K562 (cell line): ENCODE measurements at regions not wholly inside any gene's neighbourhood (a gene's known extent, or its start where the extent isn't known, plus 50 kb on each side); places are given as distances from the start of the nearest gene placed in this dataset.

Source experiments
- ATAC-seq: fragments of 200-7000 bp; cut with Tn5 transposase; 3 replicates; pipeline ENCODE4 v1.9.1; 2020; ENCODE audit warnings: moderate library complexity
- BruUV-seq: library from RNA; stranded (reverse); fragments of 400-500 nt; replicated peaks from 2 replicates; lab custom pipeline; 2021; lab: Mats Ljungman, UMichigan
- CTCF ChIA-PET: fragments of 300-600 bp; formaldehyde crosslinking; extraction: SDS; loops from one replicate; lab custom pipeline; 2021; ENCODE audit warnings: low intra/inter-chr PET ratio; lab: Yijun Ruan, JAX
- POLR2A ChIA-PET: fragments of 300-600, 350-650 bp; sonication (Branson Sonifier 250); formaldehyde crosslinking; extraction: SDS; loops from one replicate; lab custom pipeline; 2021; ENCODE audit warnings: antibody characterized with exemption, inconsistent platforms; lab: Yijun Ruan, JAX
- DNase-seq, 4 experiments: peaks; one replicate each; pipeline versions ENCODE4 v3.0.0 to v3.0.0-alpha.2; 2011 to 2018; ENCODE audit warnings: low spot score in 3 of 4, mixed read lengths in 3 of 4; ENCODE audit errors: extremely low read depth in 1 of 4
- FAIRE-seq: peaks from 2 replicates; lab custom pipeline; 2011; peaks lifted over from hg19 to GRCh38; lab: Jason Lieb, UNC
- H2AFZ ChIP-seq: 2 replicates; pipeline ENCODE4 v1.6.0; 2011; ENCODE audit warnings: low read depth, low read length, control low read depth, inconsistent platforms
- H3K27ac ChIP-seq: fragments of 200-600 bp; 3 replicates; pipeline ENCODE4 v1.8.0; 2011; ENCODE audit warnings: low read depth, mild to moderate bottlenecking, control low read depth, inconsistent platforms, low read length, moderate library complexity, mixed read lengths; ENCODE audit errors: extremely low read depth
- H3K27me3 ChIP-seq, 2 experiments: fragments of 300-600 bp in 1 of 2; 2 replicates in 1 of 2; 3 replicates in 1 of 2; pipeline versions ENCODE4 v1.6.0 to v1.8.0; 2011; ENCODE audit warnings: inconsistent platforms in 2 of 2, low read length in 2 of 2, mild to moderate bottlenecking in 1 of 2, mixed read lengths in 1 of 2, moderate library complexity in 1 of 2; ENCODE audit not compliant: control insufficient read depth in 2 of 2, insufficient read depth in 2 of 2
- H3K36me3 ChIP-seq: fragments of 300-600 bp; 3 replicates; pipeline ENCODE4 v1.8.0; 2011; ENCODE audit warnings: mild to moderate bottlenecking, low read length, inconsistent platforms; ENCODE audit not compliant: control insufficient read depth, insufficient read depth
- H3K4me1 ChIP-seq, 2 experiments: fragments of 200-600 bp in 1 of 2; replicated peaks in 1 of 2; 2 replicates in 1 of 2; 3 replicates in 1 of 2; pipeline versions ENCODE4 v1.5.1 to v1.8.0; 2011; ENCODE audit warnings: inconsistent platforms in 2 of 2, low read length in 2 of 2, mild to moderate bottlenecking in 1 of 2, mixed read lengths in 1 of 2, moderate library complexity in 1 of 2; ENCODE audit not compliant: control insufficient read depth in 2 of 2, insufficient read depth in 2 of 2
- H3K4me2 ChIP-seq: 2 replicates; pipeline ENCODE4 v1.6.1; 2011; ENCODE audit warnings: low read length, control low read depth, inconsistent platforms, mixed read lengths; ENCODE audit not compliant: insufficient read depth
- H3K4me3 ChIP-seq: fragments of 200-600 bp; sonication (generic), shearing (Covaris generic); 2 replicates; pipeline ENCODE4 v1.5.1; 2016; ENCODE audit warnings: control low read depth, inconsistent platforms
- H3K79me2 ChIP-seq: fragments of 200-600 bp; 3 replicates; pipeline ENCODE4 v1.8.0; 2011; ENCODE audit warnings: low read length, inconsistent platforms; ENCODE audit not compliant: control insufficient read depth, insufficient read depth
- H3K9ac ChIP-seq, 2 experiments: 2 replicates each; pipeline versions ENCODE4 v1.6.0 to v1.6.1; 2011; ENCODE audit warnings: low read depth in 2 of 2, low read length in 2 of 2, control low read depth in 1 of 2, inconsistent platforms in 1 of 2, mild to moderate bottlenecking in 1 of 2, mixed read lengths in 1 of 2; ENCODE audit not compliant: insufficient read depth in 1 of 2
- H3K9me1 ChIP-seq: one replicate; pipeline ENCODE4 v1.6.0; 2011; ENCODE audit warnings: inconsistent platforms, mild to moderate bottlenecking, low read length, moderate library complexity; ENCODE audit not compliant: control insufficient read depth, insufficient read depth
- H3K9me3 ChIP-seq: replicated peaks from 2 replicates; pipeline ENCODE4 v1.5.1; 2011; ENCODE audit warnings: low read depth, low read length, inconsistent platforms; ENCODE audit not compliant: control insufficient read depth, insufficient read depth
- H4K20me1 ChIP-seq: replicated peaks from 2 replicates; pipeline ENCODE4 v1.6.1; 2011; ENCODE audit warnings: low read length, inconsistent platforms, mixed read lengths; ENCODE audit not compliant: control insufficient read depth, insufficient read depth
- BRCA1 ChIP-seq, 2 experiments: fragments of 450-650 bp in 1 of 2; sonication (generic) in 1 of 2; formaldehyde crosslinking in 1 of 2; IDR thresholded peaks; 2 replicates each; pipeline versions ENCODE4 v1.5.0 to v1.6.1; 2017 to 2020; ENCODE audit warnings: mild to moderate bottlenecking in 1 of 2, missing genetic modification reagents in 1 of 2
- DMBX1 ChIP-seq: fragments of 250-450 bp; sonication (Bioruptor Pico); IDR thresholded peaks from 2 replicates; pipeline ENCODE4 v1.8.0; 2022; ENCODE audit warnings: inconsistent platforms, mild to moderate bottlenecking, moderate library complexity, borderline replicate concordance
- ESRRA ChIP-seq: fragments of 450-650 bp; IDR thresholded peaks from 2 replicates; pipeline ENCODE4 v1.6.1; 2014; ENCODE audit warnings: low read depth, mild to moderate bottlenecking, moderate library complexity, borderline replicate concordance
- ESRRB ChIP-seq: fragments of 250-450 bp; sonication (Bioruptor Pico); IDR thresholded peaks from 2 replicates; pipeline ENCODE4 v1.5.0; 2020; ENCODE audit warnings: mild to moderate bottlenecking, moderate library complexity, borderline replicate concordance
- HDAC3 ChIP-seq: fragments of 450-650 bp; IDR thresholded peaks from 2 replicates; pipeline ENCODE4 v1.6.1; 2018; ENCODE audit warnings: borderline replicate concordance, mild to moderate bottlenecking, moderate library complexity; ENCODE audit not compliant: partially characterized antibody
- MTA1 ChIP-seq: fragments of 450-650 bp; IDR thresholded peaks from 2 replicates; pipeline ENCODE4 v1.6.1; 2017; ENCODE audit warnings: borderline replicate concordance
- NCOA1 ChIP-seq: fragments of 450-650 bp; IDR thresholded peaks from 2 replicates; pipeline ENCODE4 v1.6.1; 2016; ENCODE audit warnings: low read depth
- NCOA2 ChIP-seq, 2 experiments: fragments of 450-650 bp; IDR thresholded peaks; 2 replicates each; pipeline ENCODE4 v1.6.1; 2018; ENCODE audit warnings: mild to moderate bottlenecking in 2 of 2, moderate library complexity in 1 of 2; ENCODE audit not compliant: partially characterized antibody in 2 of 2
- NR2C1 ChIP-seq, 2 experiments: fragments of 450-650 bp; IDR thresholded peaks; 2 replicates each; pipeline ENCODE4 v1.6.1; 2017; ENCODE audit warnings: mild to moderate bottlenecking in 2 of 2, antibody characterized with exemption in 1 of 2, inconsistent platforms in 1 of 2, missing compliant biosample characterization in 1 of 2, missing genetic modification characterization in 1 of 2
- SAP30 ChIP-seq: fragments of 200-600 bp; sonication (generic); IDR thresholded peaks from 2 replicates; pipeline ENCODE4 v1.6.1; 2012; ENCODE audit warnings: borderline replicate concordance, low read depth, mild to moderate bottlenecking, moderate library complexity, low read length, control low read depth, inconsistent platforms; ENCODE audit not compliant: insufficient read depth, poor library complexity, severe bottlenecking
- STAT5A ChIP-seq: IDR thresholded peaks from 2 replicates; pipeline ENCODE4 v1.6.1; 2012; ENCODE audit warnings: low read length, inconsistent platforms, borderline replicate concordance
- STAT5B ChIP-seq: fragments of 250-450 bp; sonication (Bioruptor Pico); IDR thresholded peaks from 2 replicates; pipeline ENCODE4 v1.8.0; 2021; ENCODE audit warnings: mild to moderate bottlenecking, inconsistent platforms
- ZFPM2 ChIP-seq: fragments of 250-450 bp; sonication (Bioruptor Pico); IDR thresholded peaks from 2 replicates; pipeline ENCODE4 v1.5.1; 2022; ENCODE audit warnings: mild to moderate bottlenecking
- ZNF449 ChIP-seq: fragments of 250-450 bp; sonication (Bioruptor Pico); IDR thresholded peaks from 2 replicates; pipeline ENCODE4 v1.8.0; 2022; ENCODE audit warnings: moderate library complexity, mild to moderate bottlenecking, inconsistent platforms
- ZNF644 ChIP-seq: fragments of 200-800 bp; sonication (Bioruptor generic); IDR thresholded peaks from 2 replicates; pipeline ENCODE4 v1.6.1; 2016; ENCODE audit warnings: low read depth, missing genetic modification characterization, missing compliant biosample characterization
- ZNF695 ChIP-seq: fragments of 450-650 bp; formaldehyde crosslinking; IDR thresholded peaks from 2 replicates; pipeline ENCODE4 v1.4.0; 2020; ENCODE audit warnings: mild to moderate bottlenecking, moderate library complexity
- ZNF717 ChIP-seq: fragments of 250-450 bp; sonication (Bioruptor Pico); IDR thresholded peaks from 2 replicates; pipeline ENCODE4 v1.5.0; 2021
- ZNF830 ChIP-seq: fragments of 250-450 bp; sonication (Bioruptor Pico); IDR thresholded peaks from 2 replicates; pipeline ENCODE4 v1.5.0; 2021; ENCODE audit warnings: mild to moderate bottlenecking
- WGBS: fragments of 100-300 bp; shearing (Covaris generic); methylation state at CpG from one replicate; pipeline ENCODE4 v1.1.6; 2016; ENCODE audit warnings: low coverage, mixed read lengths; ENCODE audit not compliant: insufficient coverage; ENCODE audit errors: missing lambda C conversion rate; 5-methylcytosine and 5-hydroxymethylcytosine counted together
- in situ Hi-C: fragments of 300-500 bp; cut with MboI; formaldehyde crosslinking; loops from 4 replicates; pipeline ENCODE4 v1.15.0; 2018; ENCODE audit warnings: inconsistent platforms, mixed read lengths
- intact Hi-C: fragments of 100-400 bp; cut with micrococcal nuclease; formaldehyde crosslinking; loops from 2 replicates; pipeline ENCODE4 v1.14.2; 2022

GRCh38 chr5:29039994-29040393 is 2001.6 kb upstream of the CDH9 start (continued):
- no peak for TF ChIP-seq ZNF449
- TF ChIP-seq, all 486 proteins: peak for 0

- no peaks in the 10 kb centered on the region for H3K9me1 ChIP-seq
- no peak for DNase-seq
- FAIRE-seq, result no peak
- H3K27ac ChIP-seq, result no peak overlapping the region
- no peak overlapping the region for H3K4me3 ChIP-seq
- no peaks in the 10 kb centered on the region for H3K27me3 ChIP-seq
- H4K20me1 ChIP-seq, result no peaks in the 10 kb centered on the region
- intact Hi-C loops (no loop called here), in situ Hi-C loops (no loop called here)
- no TSS peak for BruUV-seq
- H3K4me2 ChIP-seq, result no peak overlapping the region
- no peaks in the 10 kb centered on the region for H3K9me3 ChIP-seq
- ChIA-PET CTCF (no interaction called here), POLR2A (no interaction called here)
- no peak overlapping the region for H2AFZ ChIP-seq
- no peaks in the 10 kb centered on the region for H3K4me1 ChIP-seq
- no peaks in the 10 kb centered on the region for H3K79me2 ChIP-seq
- TF ChIP-seq ESRRB (CRISPR knock-in tag), result no peak
- no peak for TF ChIP-seq NCOA2 (IDR thresholded peaks at IDR 0.05; ENCODE audit: partially characterized antibody in 2 of 2)
- TF ChIP-seq ZFPM2 (CRISPR knock-in tag), result no peak
- no peak for TF ChIP-seq NR2C1 (IDR thresholded peaks at IDR 0.05)
- TF ChIP-seq NR2C1 (tag; IDR thresholded peaks at IDR 0.05), result no peak
- no peak for TF ChIP-seq MTA1
- no peak for TF ChIP-seq ZNF717
- no peak for TF ChIP-seq SAP30
- TF ChIP-seq STAT5B (CRISPR knock-in tag), result no peak
- no peak for TF ChIP-seq DMBX1 (CRISPR knock-in tag)
- no peak for TF ChIP-seq BRCA1 (IDR thresholded peaks at IDR 0.05)
- no peak for TF ChIP-seq BRCA1 (CRISPR knock-in tag; IDR thresholded peaks at IDR 0.05)
- no peak for TF ChIP-seq STAT5A
- TF ChIP-seq ZNF695 (CRISPR knock-in tag), result no peak
- TF ChIP-seq HDAC3, result no peak
- TF ChIP-seq ZNF644 (tag), result no peak
- no peak for TF ChIP-seq NCOA1
- TF ChIP-seq ESRRA, result no peak
- TF ChIP-seq ZNF830 (CRISPR knock-in tag), result no peak
- TF ChIP-seq, all 486 proteins: peak for 0
- WGBS, result 19% methylated on average over 3 of the region's 3 CpGs
- H3K36me3 ChIP-seq, result no peaks in the 10 kb centered on the region
- no peak for ATAC-seq
- H3K9ac ChIP-seq, result no peak overlapping the region
These were observed 1999.3 kb upstream of the CDH9 start for GRCh38 chr5:29037716-29038115.
